ENCODE measurements at regions not wholly inside any gene's neighbourhood (a gene's known extent, or its start where the extent isn't known, plus 50 kb on each side); places are given as distances from the start of the nearest gene placed in this dataset.

DNA sequence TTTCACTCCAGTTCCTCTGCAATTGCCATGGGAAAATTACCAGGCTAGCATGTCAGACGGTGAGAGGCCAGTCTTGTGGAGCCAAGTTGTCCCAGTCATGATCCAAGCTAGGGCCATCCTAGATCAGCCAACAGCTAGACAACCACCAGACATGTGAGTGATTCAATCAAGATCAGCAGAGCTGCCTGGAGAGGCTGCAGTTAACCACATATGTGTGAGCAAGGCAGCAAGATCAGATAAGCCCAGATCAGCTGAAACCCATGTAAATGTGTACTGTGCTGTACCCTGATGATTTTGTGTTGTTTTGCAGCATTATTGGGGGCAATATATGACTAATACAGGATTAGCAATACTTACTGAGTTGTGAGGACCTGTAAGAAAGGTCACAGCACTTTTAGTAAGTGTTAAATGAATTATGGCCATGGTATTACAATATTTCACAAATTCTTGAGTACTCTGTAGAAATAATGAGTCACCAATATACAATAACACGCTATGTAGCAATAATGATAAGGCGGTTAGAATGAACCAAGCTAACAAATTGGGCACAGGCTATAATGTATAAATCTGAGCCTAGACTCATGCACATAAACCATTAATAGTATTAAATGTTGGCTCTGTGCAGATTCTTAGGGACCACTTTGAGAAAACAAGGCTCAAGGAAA is 91.4 kb downstream of the SUDS3 start:
- no peak for DNase-seq

DNA sequence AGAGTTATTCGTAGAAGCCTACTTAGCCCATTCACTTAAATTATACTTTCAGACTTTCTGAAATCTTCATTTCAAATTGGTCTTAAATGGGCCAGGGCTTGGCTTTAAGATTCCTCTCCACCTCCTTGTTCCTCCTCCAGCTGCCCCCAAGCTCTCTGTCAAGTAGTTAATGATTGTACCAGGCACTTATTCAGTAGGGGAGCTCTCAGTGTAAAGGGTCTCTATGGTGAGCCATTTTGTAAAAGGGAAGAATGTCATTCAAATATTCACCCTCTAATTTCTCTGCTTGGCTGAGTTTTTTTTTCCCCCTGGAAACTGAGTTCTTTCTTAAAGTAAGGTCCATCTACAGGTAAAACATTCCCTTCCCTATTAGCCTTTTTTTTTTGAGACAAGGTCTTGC is 96.6 kb downstream of the SUDS3 start:
- DNase-seq = no peak

DNA sequence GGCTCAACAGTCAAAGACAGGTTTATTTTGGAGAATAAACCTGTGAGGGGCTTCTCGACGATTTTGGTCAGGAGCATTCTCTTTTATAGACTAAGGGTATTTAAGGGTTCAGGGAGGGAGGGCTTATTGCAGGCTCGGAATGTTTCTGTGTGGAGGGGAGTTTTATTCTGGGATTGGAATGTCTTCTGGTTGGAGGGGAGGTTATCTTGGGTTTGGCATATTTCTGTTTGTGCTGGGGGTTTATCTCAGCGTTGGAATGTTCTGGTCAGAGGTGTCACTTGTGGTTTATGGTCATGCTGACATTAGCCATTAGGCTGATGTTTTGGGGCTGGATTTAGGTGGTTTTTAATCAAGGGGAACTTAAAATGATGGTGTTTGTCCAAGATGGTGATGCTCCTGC is 103.9 kb downstream of the SUDS3 start:
- DNase-seq = no peak

DNA sequence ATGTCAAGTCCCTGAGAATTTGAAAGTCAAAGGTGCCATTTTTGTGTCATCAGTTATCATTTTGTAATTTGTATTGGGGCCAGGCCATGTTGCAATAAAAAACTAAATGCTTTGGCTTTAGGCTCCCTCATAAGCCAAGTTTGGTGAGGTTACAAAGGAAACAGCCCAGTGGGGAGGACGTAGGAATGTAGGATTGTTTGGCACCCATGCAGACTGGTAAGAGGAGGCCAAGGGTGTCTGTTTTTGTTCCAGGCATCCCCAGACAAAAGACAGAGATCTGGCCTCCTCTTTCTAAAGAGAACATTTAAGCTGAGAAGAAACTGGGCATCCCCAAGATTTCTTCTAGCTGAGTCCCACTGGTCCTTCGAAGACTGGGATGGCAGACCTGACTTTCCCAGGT is 111.7 kb downstream of the SUDS3 start:
- DNase-seq = no peak

DNA sequence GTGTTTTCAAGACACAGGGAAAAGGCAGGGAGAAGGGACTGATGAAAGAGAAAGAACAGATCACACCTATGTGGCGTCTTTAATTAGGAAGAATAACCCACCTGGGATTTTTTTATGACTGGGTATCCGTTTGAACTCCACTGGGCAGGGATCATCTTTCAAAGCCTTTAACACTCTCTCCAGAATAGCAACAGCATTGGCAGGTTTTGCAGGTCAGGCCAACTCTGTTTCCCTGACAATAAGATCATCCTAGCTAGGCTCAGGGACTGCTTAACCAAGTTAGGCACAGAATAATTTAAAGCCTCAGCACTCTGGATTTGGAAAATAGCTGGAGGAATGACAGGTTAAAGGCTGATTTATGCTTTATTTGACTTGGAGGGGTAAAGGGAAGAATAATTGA is 117.6 kb downstream of the SUDS3 start:
- DNase-seq = no peak

DNA sequence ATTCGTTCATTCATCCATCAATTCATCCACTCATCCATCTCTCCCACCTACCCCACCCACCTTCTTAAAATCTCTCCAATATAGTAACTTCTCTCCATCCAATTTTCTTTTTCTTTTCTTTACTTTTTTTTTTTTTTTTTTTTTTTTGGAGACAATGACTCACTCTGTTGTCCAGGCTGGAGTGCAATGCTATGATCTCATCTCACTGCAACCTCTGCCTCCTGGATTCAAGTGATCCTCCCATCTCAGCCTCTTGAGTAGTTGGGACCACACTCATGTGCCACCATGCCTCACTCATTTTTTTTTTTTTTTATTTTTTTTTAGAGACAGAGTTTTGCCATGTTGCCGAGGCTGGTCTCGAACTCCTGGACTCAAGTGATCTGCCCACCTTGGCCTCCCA is 118.4 kb downstream of the SUDS3 start:
- DNase-seq = no peak

DNA sequence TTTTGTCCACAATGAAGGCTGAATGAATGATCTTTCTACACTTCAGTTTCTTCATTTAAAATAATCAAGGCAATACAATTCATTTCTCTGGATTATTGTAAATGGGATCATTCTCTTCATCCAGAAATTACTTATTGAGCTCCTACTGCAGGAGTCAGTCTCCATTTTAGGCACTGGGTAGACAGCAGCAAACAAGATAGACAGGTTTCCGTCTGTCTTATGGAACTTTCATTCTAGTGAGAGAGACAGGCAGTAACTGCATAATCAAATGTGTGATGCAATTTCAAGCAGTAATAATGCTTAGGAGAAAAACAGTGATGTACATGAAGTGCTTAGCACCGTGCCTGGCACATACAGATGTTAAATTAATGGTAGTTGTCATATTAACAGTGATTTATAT is 118.9 kb downstream of the SUDS3 start:
- DNase-seq = no peak

DNA sequence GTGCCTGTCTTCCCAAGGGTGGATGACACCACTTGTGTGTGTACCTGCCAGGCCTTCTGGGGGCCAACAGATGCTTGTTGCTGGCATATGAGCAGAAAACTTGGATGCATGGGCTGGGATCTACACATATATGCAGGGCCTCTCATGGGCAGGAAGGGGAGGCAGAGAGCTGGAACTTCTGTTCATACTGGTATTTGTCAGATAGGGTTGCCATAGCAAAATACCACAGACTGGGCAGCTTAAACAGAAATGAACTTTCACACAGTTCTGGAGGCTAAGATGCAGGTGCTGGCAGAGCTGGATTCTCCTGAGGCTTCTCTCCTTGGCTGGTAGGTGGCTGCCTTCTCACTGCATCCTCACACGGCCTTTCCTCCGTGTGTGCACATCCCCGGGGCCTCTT is 121.8 kb downstream of the SUDS3 start:
- DNase-seq = no peak

DNA sequence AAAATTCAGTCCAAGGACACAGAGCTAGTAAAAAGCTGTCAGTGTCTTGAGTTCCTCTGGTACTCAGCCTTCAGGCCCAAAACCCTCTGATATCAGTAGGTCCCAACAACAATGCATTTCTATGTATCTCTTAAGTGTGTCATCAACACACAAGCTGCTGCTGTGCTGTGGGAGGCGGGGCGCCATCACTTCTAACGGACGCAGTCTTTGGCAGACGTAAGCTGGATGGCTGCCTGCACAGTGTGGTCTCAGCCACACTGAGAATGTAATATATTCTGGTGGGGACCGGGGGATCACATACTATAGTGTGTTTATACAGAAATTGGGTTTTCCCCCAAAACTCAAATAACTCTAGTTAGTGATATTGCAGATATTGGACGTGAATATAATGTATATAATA is 123.9 kb downstream of the SUDS3 start:
- DNase-seq = no peak

DNA sequence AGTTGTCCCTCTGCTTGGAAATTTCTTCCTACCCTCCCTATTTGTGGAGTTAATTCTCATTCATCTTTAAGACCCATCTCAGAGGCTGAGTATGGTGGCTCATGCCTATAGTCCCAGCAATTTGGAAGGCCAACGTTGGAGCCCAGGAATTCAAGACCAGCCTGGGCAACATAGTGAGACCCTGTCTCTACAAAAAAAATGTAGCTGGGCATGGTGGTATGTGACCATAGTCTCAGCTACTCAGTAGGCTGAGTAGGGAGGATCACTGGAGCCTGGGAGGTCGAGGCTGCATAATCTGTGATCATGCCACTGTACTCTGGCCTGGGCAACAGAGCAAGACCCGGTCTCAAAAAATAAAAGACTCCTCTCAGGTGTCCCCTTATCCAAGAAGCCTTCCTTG is 125.1 kb downstream of the SUDS3 start:
- DNase-seq = no peak

DNA sequence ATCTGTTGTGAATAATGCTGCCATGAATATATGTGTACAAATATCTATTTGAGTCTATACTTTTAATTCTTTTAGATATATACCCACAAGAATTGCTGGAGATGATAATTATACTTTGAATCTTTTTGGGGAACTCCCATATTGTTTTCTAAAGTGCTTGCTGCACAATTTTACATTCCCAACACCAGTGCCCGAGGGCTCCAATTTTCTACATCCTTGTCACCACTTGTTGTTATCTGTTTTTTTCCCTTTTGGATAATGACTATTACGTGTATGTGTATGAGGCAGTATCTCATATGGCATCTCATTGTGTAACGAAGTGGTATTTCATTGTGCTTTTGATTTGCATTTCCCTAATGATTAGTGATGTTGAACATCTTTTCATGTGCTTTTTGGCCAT is 127.1 kb downstream of the SUDS3 start:
- no peak for DNase-seq

DNA sequence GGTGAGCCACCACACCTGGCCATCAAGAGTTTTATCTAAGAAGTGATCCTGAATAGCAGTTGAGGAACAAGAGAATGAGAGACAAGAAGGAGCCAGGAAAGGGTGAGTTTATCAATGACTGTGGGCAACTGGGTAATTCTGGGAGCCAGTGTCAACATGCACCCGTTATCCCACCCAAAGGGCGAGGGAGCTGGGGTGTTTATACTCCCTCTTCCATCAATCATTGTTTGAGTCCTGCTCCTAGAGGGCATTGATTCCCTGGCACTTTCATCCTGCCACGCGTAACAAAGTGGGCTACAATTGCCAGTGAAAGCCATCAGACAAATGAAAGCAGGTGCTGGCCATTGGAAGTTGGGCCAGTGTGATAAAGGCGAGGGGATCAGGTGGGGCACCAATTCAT is 136.3 kb downstream of the SUDS3 start:
- DNase-seq = no peak

DNA sequence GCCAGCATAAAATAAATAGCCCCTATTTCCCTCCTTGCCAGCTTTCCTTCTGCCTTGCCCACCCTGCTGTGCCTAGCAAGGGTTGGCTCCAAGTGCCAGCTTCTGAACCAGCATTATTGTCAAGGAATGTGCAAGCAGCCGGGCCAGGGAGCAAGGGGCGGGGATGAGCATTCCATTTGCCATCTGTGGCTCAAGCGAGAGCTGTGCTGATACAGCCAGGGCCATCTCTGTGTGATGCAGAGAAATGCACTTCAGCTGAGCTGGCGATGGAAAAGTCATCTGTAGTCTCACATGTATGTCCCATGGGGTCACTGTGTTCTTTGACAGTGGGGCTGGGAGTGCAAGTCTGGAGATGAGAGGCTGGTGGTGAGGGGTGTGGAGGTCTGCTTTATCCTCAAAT is 137.3 kb downstream of the SUDS3 start:
- DNase-seq = no peak

DNA sequence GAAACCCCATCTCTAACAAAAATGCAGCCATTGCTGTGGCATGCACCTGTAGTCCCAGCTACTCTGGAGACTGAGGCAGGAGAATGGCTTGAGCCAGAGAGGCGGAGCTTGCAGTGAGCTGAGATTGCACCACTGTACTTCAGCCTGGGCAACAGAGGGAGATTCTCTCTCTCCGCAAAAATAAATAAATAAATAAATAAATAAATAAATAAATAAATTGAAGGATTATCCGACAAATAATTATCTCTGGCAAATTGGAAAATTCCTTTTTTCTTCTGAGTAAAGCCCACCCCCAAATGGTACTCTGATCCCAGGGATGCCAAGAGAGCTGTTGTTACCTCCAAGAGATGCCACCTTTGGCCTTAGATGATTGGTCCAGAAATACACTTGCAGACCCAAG is 137.9 kb downstream of the SUDS3 start:
- DNase-seq = no peak

DNA sequence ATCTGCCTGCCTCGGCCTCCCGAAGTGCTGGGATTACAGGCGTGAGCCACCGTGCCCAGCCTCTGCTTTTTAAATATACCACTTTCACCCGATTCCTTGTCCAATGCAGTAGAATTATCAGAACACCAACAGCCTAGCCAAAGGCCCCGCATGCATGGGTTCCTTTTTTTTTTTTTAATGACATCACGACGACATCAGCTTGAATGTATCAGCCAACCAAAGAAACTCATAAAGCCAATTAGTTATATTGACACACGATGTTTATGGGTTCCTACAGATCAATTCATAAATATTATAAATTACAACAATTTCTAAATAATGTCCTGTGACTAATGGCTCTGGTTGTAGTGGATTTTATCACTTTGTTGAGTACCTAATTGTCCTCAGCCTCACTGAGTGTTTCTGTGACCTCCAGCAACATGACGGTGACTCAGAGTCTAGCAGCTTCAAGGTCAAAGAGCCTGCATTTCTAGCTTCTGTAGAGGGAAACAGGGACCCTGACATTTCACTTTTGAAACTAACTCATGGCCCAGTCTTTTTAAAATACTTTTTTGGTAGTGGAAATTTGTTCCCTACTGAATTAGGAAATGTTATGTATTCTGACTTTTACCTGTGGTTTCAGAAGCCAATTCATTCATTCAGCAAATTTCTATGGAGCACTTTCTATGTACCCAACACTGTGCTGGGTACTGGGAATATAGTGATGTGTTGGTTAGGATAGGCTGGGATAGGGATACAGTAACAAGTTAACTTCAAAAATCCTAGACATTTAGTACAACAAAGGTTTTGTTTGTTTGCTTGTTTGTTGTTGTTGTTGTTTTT is 144.1 kb downstream of the SUDS3 start:
- DNase-seq = no peak

DNA sequence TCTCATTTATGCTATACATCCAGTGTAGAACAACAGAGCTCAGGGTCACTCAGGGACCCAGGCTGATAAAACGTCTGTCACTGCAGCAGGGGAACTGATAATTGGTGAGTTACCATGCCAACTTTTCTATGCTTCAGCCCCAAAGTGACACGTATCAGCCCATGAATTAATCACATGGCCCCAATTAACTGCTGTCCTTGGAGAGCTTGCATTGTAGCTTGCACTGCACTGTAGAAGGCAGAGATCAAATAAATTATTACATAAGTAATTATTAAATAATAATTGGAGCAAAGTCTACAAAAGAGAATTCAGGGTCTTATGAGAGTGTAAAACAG is 144.6 kb downstream of the SUDS3 start:
- no peak for DNase-seq

DNA sequence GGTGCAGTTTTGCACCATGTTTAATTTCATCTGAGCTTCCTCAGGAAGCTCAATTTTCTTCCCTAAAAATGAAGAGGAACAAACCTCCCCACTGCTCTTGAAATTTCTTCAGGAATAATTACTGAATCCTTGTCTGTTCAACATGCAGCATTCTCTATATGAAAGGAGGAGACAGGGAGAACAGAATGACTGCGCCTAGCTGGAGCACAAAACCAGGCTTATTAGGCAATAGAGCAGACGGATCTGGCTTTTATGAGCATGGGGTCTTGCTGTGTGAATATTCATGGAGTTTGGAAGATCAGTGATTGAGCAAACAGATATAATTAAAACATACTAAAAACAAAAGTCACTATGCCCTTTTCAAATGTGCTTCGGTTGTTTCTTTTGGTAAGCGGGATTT is 148.1 kb downstream of the SUDS3 start:
- no peak for DNase-seq

DNA sequence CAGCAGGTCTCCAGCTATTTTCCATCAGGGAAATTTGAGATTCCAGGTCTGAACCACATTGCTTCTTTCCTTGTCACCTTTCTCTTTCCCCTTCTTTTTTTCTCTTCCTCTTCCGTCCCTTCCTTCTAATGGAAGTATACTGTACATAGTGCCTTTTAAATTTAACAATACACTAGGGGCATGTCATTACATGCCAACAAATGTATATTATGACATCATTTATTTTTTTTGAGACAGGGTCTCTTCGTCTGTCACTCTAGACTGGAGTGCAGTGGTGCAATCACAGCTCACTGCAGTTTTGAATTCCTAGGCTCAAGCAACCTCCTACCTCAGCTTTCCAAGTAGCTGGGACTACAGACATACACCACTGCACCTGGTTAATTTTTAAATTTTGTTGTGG is 148.9 kb downstream of the SUDS3 start:
- DNase-seq = no peak

DNA sequence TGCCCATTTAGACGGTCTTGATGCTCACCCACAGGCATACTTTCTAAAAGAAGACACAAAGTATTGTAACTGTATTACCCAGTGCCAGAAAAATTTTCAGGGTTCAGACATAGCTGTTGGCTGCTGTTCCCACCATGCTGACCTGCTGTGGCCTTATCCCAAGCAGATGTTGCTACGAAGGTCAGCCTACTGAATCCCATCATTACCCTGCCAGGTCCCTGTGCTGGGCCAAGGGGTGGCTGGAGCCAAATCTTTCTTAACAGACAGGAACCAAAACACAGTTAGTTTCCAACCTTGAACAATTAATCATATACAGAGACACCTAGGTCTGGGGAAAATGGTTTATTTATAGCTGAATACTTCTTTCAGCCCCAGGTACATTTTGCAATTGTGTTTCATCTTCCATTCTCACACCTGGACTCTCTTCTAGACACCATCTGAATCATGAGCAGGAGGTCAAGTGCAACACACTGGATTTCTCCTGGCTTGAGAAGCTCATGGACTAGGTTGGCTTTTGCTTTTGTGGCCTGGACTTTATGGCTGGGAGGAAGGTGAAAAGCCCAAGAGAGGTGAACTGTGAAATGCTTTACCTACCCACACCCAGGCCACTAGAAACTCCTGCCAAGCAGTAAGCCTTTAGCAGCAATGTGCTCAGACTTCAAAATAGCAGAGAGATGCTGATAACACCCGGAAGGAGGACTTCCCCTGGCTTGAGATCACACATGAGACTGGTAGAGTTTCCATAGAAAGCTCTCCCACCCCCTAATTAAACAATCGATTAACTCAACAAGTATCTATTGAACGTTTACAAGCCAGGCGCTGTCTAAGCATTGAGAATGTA is 150.1 kb downstream of the SUDS3 start:
- no peak for DNase-seq

DNA sequence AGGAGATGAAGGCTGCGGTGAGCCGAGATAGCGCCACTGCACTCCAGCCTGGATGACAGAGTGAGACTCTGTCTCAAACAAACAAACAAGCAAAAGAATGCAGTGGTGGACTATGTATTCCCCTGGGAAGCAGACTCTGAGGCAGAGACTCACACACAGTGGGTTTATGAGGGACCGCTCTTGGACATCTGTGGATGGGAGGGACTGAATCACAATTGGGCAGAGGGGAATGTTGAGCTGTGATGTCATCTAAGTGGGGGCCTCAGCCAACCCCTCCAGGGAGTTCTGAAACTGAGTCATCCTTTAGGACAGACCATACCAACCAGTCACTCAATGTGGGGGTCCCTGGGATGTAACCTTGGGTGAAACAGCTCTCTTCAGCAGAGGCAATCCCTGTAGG is 151.0 kb downstream of the SUDS3 start:
- DNase-seq = no peak

DNA sequence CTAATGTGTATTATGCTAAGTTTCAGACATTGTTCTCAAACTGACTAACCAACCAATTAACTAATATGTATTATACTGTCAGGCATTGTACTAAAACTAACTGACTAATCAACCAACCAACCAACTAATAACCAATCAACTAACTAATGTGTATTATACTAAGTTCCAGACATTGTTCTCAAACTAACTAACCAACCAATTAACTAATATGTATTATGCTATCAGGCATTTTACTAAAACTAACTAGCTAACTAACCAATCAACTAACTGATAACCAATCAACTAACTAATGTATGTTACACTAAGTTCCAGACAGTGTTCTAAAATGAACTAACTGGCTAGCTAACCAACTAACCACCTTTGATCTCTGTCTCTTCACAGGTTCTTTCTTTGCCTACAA is 152.3 kb downstream of the SUDS3 start:
- DNase-seq = no peak

DNA sequence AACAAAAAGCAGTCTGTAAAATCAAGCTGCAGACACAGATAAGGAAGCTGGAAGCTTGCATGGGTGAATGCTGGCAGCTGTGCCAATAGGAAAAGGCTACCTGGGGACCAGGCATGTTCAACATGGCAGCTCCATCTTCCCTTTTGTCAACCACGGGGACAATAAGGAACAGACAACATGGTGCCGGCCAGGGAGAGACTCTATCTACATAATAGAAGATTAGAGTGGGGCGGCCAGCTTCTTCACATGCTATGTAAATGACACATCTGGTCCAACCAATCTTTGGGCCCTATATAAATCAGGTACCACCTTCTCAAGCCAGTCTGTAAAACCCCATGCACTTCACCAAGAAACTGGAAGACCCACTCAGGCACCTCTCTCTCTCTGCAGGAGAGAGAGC is 157.6 kb downstream of the SUDS3 start:
- no peak for DNase-seq

DNA sequence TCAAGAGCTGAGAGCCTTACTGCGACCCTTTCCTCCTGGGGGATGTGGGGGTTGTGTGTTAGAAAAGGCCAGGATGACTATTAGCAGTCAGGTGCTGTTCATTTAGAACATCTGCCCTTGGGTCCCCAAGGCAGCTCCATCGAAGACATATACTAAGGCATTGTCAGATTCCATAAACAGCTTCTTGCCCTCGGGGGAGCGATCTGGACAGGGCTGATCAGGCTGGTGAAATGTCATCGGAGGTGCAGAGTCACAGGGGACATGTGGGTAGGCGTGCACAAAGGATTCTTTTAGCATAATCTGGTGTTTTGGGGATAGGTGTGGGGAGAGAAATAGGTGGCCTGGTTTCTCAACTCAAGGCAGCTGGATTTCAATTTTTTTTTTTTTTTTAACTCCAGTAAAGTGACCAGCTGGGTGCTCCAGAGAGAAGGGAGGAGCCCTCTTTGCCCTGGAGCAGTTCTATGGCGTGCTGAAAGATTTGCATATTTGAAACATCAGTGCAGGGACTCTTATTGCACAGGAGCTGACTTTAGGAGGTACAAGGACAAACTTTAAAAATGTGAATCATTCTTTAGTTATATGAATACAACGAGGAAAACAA is 160.1 kb downstream of the SUDS3 start:
- no peak for DNase-seq

DNA sequence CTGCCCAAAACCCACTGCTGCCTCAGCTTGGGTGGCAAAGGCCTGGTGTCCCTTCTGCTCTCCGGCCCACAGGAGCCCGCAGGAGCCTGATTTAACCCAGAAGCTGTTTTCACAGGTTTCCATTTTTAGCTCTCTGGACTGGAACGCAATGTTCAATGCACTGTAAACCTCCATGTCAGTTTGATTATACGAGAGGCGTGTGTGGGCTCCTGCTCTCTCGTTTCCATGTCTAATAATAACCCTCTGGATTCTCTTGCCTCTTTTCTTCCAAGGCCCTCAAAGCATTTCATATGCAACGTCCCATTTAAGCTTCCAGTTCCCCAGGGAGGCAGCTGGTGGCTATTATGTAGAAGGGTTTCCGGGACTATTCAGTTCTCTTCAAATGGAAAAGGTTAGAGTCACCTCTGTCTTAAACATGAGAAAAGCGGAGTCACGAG is 161.1 kb downstream of the SUDS3 start:
- no peak for DNase-seq

Data from kidney glomerular epithelial cell (primary cell).